ENCODE measurements at regions not wholly inside any gene's neighbourhood (a gene's known extent, or its start where the extent isn't known, plus 50 kb on each side); places are given as distances from the start of the nearest gene placed in this dataset.

GRCh38 chr15:62824111-62825015 is 218.2 kb upstream of the TPM1 start:
- no peak for DNase-seq (ENCODE audit: low read depth in 1 of 2, low spot score in 1 of 2)
- no peak overlapping the region for H3K27ac ChIP-seq (replicated peaks)
- no peaks in the 10 kb centered on the region for H3K27me3 ChIP-seq (ENCODE audit: insufficient read depth, poor library complexity, severe bottlenecking)
- TF ChIP-seq CTCF (IDR thresholded peaks at IDR 0.05; ENCODE audit: insufficient read depth, low read length), result no peak
- TF ChIP-seq SPI1 (IDR thresholded peaks at IDR 0.05; ENCODE audit: borderline replicate concordance, low read depth), result no peak
- TF ChIP-seq POLR2AphosphoS5 (IDR thresholded peaks at IDR 0.05; ENCODE audit: low read depth), result no peak
- no peak for TF ChIP-seq GABPA (IDR thresholded peaks at IDR 0.05; ENCODE audit: low read depth)
- no peak for TF ChIP-seq REST (IDR thresholded peaks at IDR 0.05; ENCODE audit: insufficient replicate concordance, low read depth)
- no peak overlapping the region for H3K4me3 ChIP-seq (replicated peaks; ENCODE audit: insufficient read depth, low read length)

GRCh38 chr15:62825191-62825590 is 217.4 kb upstream of the TPM1 start:
- H3K4me3 ChIP-seq (replicated peaks; ENCODE audit: insufficient read depth, low read length), result no peak overlapping the region
- H3K27me3 ChIP-seq (ENCODE audit: insufficient read depth, poor library complexity, severe bottlenecking), result no peaks in the 10 kb centered on the region
- no peak overlapping the region for H3K27ac ChIP-seq (replicated peaks)
- no peak for TF ChIP-seq SPI1 (IDR thresholded peaks at IDR 0.05; ENCODE audit: borderline replicate concordance, low read depth)
- no peak for TF ChIP-seq CTCF (IDR thresholded peaks at IDR 0.05; ENCODE audit: insufficient read depth, low read length)
- TF ChIP-seq GABPA (IDR thresholded peaks at IDR 0.05; ENCODE audit: low read depth), result no peak
- no peak for TF ChIP-seq REST (IDR thresholded peaks at IDR 0.05; ENCODE audit: insufficient replicate concordance, low read depth)
- TF ChIP-seq POLR2AphosphoS5 (IDR thresholded peaks at IDR 0.05; ENCODE audit: low read depth), result no peak
- no peak for DNase-seq (ENCODE audit: low read depth in 1 of 2, low spot score in 1 of 2)

GRCh38 chr15:62826561-62826960 is 216.0 kb upstream of the TPM1 start:
- DNase-seq (ENCODE audit: low read depth in 1 of 2, low spot score in 1 of 2), result no peak
- no peak overlapping the region for H3K4me3 ChIP-seq (replicated peaks; ENCODE audit: insufficient read depth, low read length)
- no peak overlapping the region for H3K27ac ChIP-seq (replicated peaks)
- H3K27me3 ChIP-seq (ENCODE audit: insufficient read depth, poor library complexity, severe bottlenecking), result no peaks in the 10 kb centered on the region
- no peak for TF ChIP-seq CTCF (IDR thresholded peaks at IDR 0.05; ENCODE audit: insufficient read depth, low read length)
- no peak for TF ChIP-seq REST (IDR thresholded peaks at IDR 0.05; ENCODE audit: insufficient replicate concordance, low read depth)
- no peak for TF ChIP-seq SPI1 (IDR thresholded peaks at IDR 0.05; ENCODE audit: borderline replicate concordance, low read depth)
- no peak for TF ChIP-seq GABPA (IDR thresholded peaks at IDR 0.05; ENCODE audit: low read depth)
- no peak for TF ChIP-seq POLR2AphosphoS5 (IDR thresholded peaks at IDR 0.05; ENCODE audit: low read depth)
